HS-27A (cell line): ENCODE measurements at regions not wholly inside any gene's neighbourhood (a gene's known extent, or its start where the extent isn't known, plus 50 kb on each side); places are given as distances from the start of the nearest gene placed in this dataset.
A peak's percentile ranks its signal among the peaks of the same experiment; 100 is the strongest.
"Not testable (repeated sequence)": the region's sequence is repeated elsewhere in the genome, so short reads cannot be mapped to it uniquely, and the experiment has no call there.

Source experiments
- DNase-seq: peaks from one replicate; pipeline ENCODE4 v3.0.0-alpha.2; 2012; ENCODE audit warnings: low read depth, missing footprints

GRCh38 chr6:154923199-154923869, 71.8 kb upstream of the TIAM2 start:
- no peak for DNase-seq

- DNase-seq: no peak
These were observed 70.0 kb upstream of the TIAM2 start for GRCh38 chr6:154925130-154925529.

GRCh38 chr6:154926366-154926765, 68.7 kb upstream of the TIAM2 start:
- no peak for DNase-seq

DNA sequence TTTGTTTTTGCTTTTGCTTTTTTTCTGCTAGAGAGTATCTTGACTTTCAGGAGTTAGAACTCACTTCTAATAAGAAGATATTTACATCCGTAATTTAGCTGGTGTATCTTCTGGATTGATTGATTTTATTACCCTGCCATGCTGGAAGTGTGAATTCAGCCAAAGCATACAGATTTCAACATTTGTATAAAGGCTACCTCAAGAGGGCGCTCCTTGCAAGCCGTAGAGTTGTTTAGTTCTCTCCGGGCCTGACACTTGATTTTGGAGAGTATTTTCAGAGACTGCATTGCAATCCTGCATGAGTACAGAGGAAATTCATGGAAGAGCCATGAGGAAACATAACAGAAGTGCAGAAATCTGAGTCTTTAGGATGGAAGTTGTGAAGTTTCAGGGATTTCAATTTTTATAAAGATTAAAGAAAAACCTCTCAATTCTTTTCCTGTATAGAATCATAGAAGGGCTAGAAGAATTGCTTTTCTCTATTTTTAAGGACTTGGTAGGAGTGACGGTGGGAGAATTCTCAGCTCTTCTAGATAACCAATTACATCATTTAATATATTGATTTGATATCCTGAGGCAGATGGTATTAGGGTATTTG, 66.7 kb upstream of the TIAM2 start:
- peak; percentile 58 for DNase-seq

DNA sequence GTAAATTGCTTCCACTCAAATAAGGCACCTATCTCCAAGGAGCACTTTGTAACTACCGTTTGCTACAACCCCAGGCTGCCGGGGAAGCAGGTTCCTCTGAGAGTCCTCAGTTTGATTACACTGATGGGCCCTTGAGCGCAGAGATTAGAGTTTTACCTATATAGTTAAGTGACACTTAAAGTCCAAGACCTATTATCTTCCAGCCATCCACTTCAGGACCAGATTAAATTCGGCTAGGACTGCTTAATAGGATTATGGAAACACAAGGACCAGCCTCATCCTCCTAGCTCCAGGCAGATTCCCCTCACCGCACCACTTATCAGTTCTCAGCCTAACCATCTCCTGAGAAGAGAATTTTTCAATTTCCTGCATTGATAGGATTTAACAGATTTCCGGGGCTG, 64.7 kb upstream of the TIAM2 start:
- no peak for DNase-seq

- no peak for DNase-seq
These were observed 63.2 kb upstream of the TIAM2 start for GRCh38 chr6:154931711-154932424.

DNA sequence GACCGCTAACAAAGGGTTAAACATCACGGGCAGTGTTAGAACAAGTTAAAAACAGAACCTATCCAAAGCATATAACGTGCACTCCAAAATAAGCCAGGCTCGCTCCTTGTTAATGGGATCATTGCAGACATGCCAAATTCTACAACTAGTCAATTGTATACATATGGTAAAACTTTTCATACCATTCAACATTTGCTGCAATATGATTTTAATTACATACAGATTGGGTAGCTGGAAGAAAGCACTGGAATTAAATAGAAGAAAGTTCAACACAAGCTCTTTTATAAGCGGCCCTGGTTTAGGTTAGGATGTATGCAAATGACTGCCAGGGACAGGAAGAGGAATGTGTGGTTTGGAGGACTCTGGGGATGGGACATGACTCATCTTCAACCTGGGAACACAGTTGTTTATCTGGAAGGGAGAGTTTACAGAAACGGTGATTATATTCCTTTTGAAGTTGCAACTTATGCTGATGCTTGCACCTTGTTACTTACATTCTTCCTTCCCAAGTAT, 62.5 kb upstream of the TIAM2 start:
- DNase-seq: no peak

DNA sequence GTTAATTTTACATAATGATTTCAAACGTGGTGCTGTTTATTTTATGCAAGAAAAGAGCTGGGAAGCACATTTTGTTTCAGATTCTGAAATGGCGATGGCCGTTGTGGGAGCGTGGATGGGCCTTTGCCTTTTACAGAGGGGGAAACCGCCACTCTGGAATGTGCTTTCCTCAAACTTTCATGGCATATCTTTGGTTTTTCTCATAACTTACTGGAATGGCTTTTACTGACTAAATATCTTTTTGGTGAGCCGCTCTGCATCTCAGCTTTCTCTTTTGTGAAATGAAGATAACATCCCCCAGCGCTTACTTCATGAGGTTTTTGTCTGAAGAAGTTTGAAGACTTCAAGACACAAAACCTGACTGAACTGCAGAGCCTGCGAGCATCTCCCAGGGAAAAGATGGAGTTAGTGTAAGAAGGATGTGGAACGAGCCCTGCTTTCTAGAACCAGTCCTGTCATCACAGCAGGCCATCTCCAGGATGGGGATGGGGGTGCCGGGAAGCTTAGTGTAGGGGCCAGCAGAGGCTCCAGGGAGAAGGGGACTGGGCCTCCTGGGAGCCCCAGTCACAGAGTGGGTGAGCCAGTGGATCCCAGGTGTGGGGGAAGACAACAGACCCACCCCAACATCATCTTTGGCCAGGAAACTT, 61.8 kb upstream of the TIAM2 start:
- DNase-seq: no peak

DNA sequence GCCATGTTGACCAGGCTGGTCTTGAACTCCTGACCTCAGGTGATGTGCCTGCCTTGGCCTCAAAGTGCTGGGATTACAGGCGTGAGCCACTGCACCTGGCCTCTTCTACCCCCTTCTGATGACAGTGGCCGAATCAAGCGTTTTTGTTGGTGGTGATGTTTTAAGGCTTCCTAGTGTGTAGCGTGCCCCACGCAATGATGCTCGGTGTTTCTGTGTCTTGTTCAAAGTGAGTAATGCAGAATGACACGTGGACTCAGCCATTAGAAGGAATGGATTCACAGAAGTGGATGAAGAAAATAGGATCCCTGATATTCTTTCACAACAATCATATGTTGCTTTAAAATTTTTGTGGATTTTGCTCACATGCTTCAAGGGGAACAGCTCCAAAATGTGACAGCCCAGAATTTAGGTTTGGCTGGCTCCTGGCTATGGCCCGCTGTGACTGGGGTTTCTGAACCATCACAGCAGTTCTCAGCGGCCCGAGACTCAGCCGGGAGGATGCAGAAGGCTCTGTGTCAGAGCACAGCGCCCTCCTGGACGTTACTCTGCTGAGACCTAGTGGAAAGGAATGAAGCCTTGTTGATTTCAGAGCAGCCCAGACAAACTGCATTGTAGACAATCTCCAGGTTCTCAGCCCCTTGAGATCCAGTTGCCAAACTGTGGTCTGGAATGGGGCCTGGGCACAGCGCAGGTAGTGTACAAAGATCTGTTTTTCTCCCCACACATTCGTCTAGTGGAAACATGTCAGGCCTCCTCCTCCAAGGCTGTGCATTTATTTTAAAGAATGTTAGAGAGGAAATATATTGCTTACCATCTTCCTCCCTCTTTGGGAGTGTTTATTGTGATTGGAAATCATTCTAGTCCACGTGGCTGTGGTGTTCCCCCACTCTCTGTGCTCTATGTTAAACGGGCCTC, 57.6 kb upstream of the TIAM2 start:
- no peak for DNase-seq

GRCh38 chr6:154938221-154938580, 56.9 kb upstream of the TIAM2 start:
- DNase-seq: no peak

GRCh38 chr6:154938727-154939285, 56.3 kb upstream of the TIAM2 start:
- DNase-seq: not testable (repeated sequence)

DNA sequence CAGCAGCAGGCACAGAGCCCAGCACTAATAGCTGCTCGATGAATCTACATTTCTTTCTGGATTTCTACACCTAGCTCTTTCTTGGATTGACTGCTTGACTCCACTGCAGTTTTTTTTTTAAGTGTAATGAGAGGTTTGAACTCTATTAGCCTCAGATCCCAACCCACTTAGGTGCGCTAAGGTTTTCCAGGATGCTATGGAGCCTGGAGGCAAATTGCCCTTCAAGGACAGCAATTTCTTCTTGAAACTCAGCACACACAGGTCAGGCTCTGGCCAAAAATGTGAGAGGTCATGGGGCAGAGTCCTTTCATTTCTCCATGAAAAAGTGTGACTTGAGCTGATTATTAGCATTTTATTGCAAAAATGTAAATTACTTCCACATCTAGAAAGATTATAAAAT, 52.3 kb upstream of the TIAM2 start:
- no peak for DNase-seq

GRCh38 chr6:154945271-154945890, 49.7 kb upstream of the TIAM2 start:
- DNase-seq: no peak
